Fibroblast of pulmonary artery (primary cell): ENCODE measurements at regions not wholly inside any gene's neighbourhood (a gene's known extent, or its start where the extent isn't known, plus 50 kb on each side); places are given as distances from the start of the nearest gene placed in this dataset.

Experiments used
- DNase-seq: peaks from one replicate; pipeline ENCODE4 v3.0.0-alpha.2; 2010; ENCODE audit warnings: low read depth
- H3K4me3 ChIP-seq: replicated peaks from 2 replicates; pipeline ENCODE4 v1.5.1; 2011; ENCODE audit warnings: low read depth, mild to moderate bottlenecking, control low read depth, low read length, moderate library complexity
- TF ChIP-seq, protein P1 (sequence below): IDR thresholded peaks from 2 replicates; pipeline ENCODE4 v1.5.1; 2011; ENCODE audit warnings: mild to moderate bottlenecking, control low read depth, low read length, inconsistent platforms; ENCODE audit errors: missing control alignments

DNA sequence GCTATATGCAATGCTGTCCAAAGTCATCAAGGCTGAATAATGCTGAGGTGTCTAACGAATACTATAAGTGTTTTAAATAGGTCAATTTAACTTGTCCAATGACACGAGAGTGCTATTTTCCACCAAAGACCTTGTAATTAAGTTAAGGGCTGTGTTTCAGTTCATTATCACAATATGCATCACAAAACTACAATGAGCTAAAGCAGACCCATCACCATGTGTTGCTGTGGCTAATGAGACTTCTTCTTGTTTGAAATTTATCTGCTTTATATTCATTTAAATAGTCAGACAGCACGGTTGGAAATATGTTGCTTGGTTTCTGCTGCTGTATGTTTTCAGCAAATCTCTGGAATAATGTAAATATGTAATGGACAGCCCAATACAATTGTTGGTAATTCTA, 292.5 kb upstream of the VSTM2A start:
- DNase-seq: no peak
- H3K4me3 ChIP-seq: no peak overlapping the region
- TF ChIP-seq, protein P1, sequence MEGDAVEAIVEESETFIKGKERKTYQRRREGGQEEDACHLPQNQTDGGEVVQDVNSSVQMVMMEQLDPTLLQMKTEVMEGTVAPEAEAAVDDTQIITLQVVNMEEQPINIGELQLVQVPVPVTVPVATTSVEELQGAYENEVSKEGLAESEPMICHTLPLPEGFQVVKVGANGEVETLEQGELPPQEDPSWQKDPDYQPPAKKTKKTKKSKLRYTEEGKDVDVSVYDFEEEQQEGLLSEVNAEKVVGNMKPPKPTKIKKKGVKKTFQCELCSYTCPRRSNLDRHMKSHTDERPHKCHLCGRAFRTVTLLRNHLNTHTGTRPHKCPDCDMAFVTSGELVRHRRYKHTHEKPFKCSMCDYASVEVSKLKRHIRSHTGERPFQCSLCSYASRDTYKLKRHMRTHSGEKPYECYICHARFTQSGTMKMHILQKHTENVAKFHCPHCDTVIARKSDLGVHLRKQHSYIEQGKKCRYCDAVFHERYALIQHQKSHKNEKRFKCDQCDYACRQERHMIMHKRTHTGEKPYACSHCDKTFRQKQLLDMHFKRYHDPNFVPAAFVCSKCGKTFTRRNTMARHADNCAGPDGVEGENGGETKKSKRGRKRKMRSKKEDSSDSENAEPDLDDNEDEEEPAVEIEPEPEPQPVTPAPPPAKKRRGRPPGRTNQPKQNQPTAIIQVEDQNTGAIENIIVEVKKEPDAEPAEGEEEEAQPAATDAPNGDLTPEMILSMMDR: no peak

DNA sequence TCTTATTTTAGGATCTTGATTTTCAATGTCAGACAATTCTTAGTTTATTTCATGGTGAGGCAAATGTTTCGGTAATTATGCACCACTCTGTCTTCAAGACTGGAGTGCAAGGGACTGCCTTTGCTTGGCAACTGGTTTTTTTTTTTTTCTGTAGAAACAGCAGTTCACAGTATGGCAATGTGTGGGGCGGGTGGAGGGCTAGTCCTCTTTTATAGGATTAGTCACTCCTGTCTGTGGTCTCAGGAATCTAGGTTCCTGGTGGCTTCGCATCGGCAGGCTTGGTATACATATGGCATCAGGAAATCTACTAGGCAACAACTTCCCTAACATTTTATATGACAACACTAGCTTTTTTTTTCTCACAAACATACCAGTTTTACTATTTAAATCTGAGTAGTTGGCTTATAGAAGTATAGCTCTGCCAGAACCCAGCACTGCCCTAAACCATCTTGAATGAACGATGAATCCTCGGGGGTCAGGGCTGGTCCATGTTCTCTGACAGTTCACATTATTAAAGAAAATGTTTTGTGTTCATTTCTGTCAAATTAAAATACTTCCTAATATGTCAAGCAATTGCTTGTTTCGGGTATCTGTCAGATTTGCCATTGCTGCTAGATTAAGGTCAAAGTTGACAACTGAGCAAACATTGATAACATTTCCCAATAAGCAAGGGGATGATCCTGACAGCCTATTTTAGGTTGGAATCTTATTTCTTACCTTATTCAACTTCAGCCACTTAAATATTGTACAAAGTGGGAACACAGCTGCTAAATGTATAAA, 289.7 kb upstream of the VSTM2A start:
- TF ChIP-seq, protein P1: no peak
- DNase-seq: no peak
- H3K4me3 ChIP-seq: no peak overlapping the region

DNA sequence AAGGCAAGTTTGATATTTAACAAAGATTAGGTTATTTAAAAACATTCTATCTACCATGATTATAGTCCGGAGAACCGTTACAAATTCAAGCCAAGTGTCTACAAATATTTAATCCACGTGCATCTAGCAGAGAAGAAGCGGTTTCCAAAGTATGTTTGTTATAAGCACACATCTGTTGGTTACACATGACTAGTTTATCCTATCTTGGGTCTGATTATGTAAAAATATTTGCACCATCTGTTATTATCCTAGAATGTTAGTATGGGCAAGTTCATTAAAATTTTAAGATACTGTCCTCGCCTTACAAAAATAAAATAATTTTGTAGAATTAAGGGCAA, 289.2 kb upstream of the VSTM2A start:
- TF ChIP-seq, protein P1: no peak
- no peak overlapping the region for H3K4me3 ChIP-seq
- no peak for DNase-seq

DNA sequence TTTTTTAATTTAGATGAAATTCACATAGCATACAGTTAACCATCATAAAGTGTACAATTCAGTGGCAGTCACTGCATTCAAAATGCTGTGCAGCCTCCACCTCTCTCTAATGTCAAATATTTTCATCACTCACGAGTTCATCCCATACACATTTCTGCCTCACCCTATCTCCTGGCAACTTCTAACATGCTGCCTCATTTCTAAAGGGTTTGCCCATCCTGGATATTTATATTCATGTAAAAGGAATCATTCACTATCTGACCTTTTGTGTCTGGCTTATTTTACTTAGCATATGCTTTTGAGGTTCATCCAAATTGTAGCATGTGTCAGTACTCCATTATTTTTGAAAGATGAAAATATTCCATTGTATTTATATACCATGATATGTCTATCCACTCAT, 286.9 kb upstream of the VSTM2A start:
- TF ChIP-seq, protein P1: no peak
- DNase-seq: no peak
- no peak overlapping the region for H3K4me3 ChIP-seq

DNA sequence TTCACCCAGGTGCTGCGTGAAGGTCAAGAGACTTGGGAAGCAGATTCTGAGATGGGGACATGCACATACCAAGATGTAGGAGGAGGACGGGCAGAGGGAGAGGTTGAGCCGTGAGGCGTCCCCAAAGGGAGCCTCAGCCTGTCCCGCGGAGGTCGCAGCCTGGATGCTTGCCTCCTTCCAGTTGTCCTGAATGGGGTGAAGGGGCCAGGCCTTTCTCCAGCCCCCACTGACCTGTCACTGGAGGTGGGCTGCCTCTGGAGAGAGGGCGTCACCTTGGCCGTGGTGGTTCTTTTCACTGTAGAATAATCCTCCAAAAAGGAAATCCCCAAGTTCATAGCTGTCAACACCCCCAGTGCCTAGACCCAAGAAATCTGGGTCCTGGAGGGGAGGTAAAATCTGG, 283.0 kb upstream of the VSTM2A start:
- TF ChIP-seq, protein P1: no peak
- no peak for DNase-seq
- no peak overlapping the region for H3K4me3 ChIP-seq

DNA sequence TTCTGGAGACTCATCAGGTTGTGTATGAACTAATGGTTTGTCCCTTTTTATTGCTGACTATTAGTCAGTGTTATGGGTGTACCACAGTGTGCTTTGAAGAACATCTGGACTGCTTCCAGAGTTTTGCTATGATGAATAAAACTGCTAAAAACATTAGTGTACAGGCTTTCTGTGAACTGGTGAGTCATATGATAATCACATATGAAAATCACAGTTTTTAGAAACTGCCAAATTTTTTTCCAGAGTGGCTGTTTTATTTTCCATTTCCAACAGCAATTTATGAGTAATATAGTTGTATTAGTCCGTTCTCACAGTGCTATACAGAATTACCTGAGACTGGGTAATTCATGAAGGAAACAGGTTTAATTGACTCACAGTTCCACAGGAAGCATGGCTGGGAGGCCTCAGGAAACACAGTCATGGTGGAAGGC, 281.2 kb upstream of the VSTM2A start:
- no peak overlapping the region for H3K4me3 ChIP-seq
- peak; percentile 10 for DNase-seq
- TF ChIP-seq, protein P1: no peak

DNA sequence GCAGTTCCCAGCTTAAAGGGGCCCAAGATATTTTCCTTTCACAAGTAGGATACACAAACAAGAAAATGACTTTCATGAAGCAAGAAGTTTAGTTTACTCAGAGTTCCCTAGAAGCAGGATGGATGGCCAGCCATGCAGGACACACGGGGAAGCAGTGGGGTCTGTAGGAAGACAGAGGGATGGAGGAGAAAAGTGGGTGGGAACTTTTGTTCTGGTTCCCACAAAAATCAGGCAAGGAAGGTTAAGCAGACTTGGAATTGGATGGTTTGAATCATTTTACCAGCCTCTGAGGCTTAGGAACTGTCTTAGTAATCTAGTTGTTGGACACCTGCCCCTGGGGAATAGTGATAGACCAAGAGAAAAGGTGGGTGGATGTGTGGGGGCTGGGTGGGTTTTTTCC, 263.3 kb upstream of the VSTM2A start:
- DNase-seq: no peak
- TF ChIP-seq, protein P1: no peak
- no peak overlapping the region for H3K4me3 ChIP-seq
